ENCODE measurements at regions not wholly inside any gene's neighbourhood (a gene's known extent, or its start where the extent isn't known, plus 50 kb on each side); places are given as distances from the start of the nearest gene placed in this dataset.

- H3K27ac ChIP-seq, result no peak overlapping the region
- DNase-seq (no peak), ATAC-seq (no peak)
- H3K4me1 ChIP-seq, result no peaks in the 10 kb centered on the region
- intact Hi-C loops (cut with DNase I), result no loop called here
- H3K9me3 ChIP-seq, result no peaks in the 10 kb centered on the region
- no peaks in the 10 kb centered on the region for H3K27me3 ChIP-seq
- TF ChIP-seq, protein P1, sequence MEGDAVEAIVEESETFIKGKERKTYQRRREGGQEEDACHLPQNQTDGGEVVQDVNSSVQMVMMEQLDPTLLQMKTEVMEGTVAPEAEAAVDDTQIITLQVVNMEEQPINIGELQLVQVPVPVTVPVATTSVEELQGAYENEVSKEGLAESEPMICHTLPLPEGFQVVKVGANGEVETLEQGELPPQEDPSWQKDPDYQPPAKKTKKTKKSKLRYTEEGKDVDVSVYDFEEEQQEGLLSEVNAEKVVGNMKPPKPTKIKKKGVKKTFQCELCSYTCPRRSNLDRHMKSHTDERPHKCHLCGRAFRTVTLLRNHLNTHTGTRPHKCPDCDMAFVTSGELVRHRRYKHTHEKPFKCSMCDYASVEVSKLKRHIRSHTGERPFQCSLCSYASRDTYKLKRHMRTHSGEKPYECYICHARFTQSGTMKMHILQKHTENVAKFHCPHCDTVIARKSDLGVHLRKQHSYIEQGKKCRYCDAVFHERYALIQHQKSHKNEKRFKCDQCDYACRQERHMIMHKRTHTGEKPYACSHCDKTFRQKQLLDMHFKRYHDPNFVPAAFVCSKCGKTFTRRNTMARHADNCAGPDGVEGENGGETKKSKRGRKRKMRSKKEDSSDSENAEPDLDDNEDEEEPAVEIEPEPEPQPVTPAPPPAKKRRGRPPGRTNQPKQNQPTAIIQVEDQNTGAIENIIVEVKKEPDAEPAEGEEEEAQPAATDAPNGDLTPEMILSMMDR (IDR thresholded peaks at IDR 0.05), result no peak
- no peaks in the 10 kb centered on the region for H3K36me3 ChIP-seq
- no peak overlapping the region for H3K4me3 ChIP-seq
Measured at GRCh38 chr17:27072885-27073284, 221.0 kb upstream of the WSB1 start.

GRCh38 chr17:27076814-27077213 lies 217.1 kb upstream of the WSB1 start:
- TF ChIP-seq, protein P1 (IDR thresholded peaks at IDR 0.05), result no peak
- Histone ChIP-seq H3K36me3 (no peaks in the 10 kb centered on the region), H3K4me1 (no peaks in the 10 kb centered on the region), H3K4me3 (no peak overlapping the region), H3K9me3 (no peaks in the 10 kb centered on the region), H3K27me3 (no peaks in the 10 kb centered on the region), H3K27ac (no peak overlapping the region)
- intact Hi-C loops (cut with DNase I), result no loop called here
- ATAC-seq, result no peak
- DNase-seq, result no peak

GRCh38 chr17:27078296-27078695 lies 215.6 kb upstream of the WSB1 start:
- H3K4me3 ChIP-seq, result no peak overlapping the region
- H3K27ac ChIP-seq, result no peak overlapping the region
- DNase-seq (no peak), ATAC-seq (no peak)
- no peaks in the 10 kb centered on the region for H3K36me3 ChIP-seq
- TF ChIP-seq, protein P1 (IDR thresholded peaks at IDR 0.05), result no peak
- intact Hi-C loops (cut with DNase I), result no loop called here
- no peaks in the 10 kb centered on the region for H3K27me3 ChIP-seq
- H3K9me3 ChIP-seq, result no peaks in the 10 kb centered on the region
- H3K4me1 ChIP-seq, result no peaks in the 10 kb centered on the region

DNA sequence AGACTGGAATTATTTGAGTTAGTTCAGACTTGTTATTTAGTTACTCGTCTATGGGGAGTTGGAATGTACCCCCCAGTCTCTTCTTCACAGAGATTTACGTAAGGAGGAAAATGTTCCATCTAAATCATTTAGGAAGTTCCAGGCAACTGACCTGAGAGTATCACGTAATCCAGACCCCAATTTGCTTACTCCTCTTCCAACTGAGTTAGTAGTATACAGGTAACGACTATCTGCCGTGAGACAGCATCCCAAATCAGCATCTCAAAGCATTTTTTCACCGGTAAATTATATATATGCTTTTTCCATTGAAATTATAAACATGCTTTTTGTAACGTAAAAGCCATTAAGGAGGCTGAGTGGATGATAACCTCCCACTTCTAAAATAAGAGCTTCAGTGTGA lies 214.3 kb upstream of the WSB1 start:
- no peak for ATAC-seq
- no peaks in the 10 kb centered on the region for H3K27me3 ChIP-seq
- intact Hi-C loops (cut with DNase I), result no loop called here
- no peaks in the 10 kb centered on the region for H3K9me3 ChIP-seq
- no peaks in the 10 kb centered on the region for H3K36me3 ChIP-seq
- TF ChIP-seq, protein P1 (IDR thresholded peaks at IDR 0.05), result no peak
- H3K4me1 ChIP-seq, result no peaks in the 10 kb centered on the region
- DNase-seq, result no peak
- H3K4me3 ChIP-seq, result no peak overlapping the region
- no peak overlapping the region for H3K27ac ChIP-seq

DNA sequence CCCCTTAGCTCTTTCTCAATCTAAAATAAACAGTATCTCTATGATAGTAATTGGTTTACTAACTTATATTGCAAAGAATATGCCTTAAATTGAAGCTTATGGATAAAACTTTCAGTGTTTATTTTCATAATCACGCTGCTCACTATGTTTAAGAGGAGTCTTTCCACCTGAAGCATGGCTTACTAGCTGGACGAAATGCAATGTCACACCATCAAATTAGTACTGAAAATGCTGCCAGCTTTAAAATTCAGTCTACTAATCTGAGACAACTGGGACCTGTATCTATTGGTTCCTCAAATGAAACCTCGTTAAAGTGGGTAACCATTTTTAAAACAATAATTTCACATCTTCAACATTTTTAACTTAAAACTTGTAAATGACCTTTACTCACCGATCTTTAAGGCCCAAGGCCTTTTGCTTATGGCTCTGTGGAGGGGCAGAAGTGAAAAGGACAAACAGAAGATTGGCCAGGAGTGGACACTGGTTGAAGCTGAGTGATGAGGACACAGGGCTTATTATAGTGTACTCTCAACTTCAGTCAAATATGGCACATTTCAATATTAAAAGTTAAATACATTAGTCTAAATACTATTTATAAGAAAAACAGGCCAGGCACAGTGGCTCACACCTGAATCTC lies 212.8 kb upstream of the WSB1 start:
- Histone ChIP-seq H3K4me3 (no peak overlapping the region), H3K4me1 (no peaks in the 10 kb centered on the region), H3K27me3 (no peaks in the 10 kb centered on the region), H3K27ac (no peak overlapping the region), H3K36me3 (no peaks in the 10 kb centered on the region), H3K9me3 (no peaks in the 10 kb centered on the region)
- intact Hi-C loops (cut with DNase I), result no loop called here
- ATAC-seq (no peak), DNase-seq (no peak)
- TF ChIP-seq, protein P1 (IDR thresholded peaks at IDR 0.05), result no peak

All from upper lobe of right lung (tissue), 1 donor.